Suprapubic skin (tissue), 4 donors: ENCODE measurements at regions not wholly inside any gene's neighbourhood (a gene's known extent, or its start where the extent isn't known, plus 50 kb on each side); places are given as distances from the start of the nearest gene placed in this dataset.

Source experiments
- DNase-seq, 2 donors: peaks; one replicate each; pipeline ENCODE4 v3.0.0-alpha.2; 2019; ENCODE audit warnings: low spot score in 2 of 2
- H3K27ac ChIP-seq: fragments of 200-600 bp; sonication (generic); one replicate; pipeline ENCODE4 v1.5.1; 2019
- H3K27me3 ChIP-seq: fragments of 200-600 bp; sonication (generic); one replicate; pipeline ENCODE4 v1.5.1; 2019
- H3K36me3 ChIP-seq: fragments of 200-600 bp; sonication (generic); one replicate; pipeline ENCODE4 v1.5.1; 2019
- H3K4me1 ChIP-seq: fragments of 200-600 bp; sonication (generic); one replicate; pipeline ENCODE4 v1.5.1; 2019
- H3K4me3 ChIP-seq: fragments of 200-600 bp; sonication (generic); one replicate; pipeline ENCODE4 v1.5.1; 2019; ENCODE audit warnings: mild to moderate bottlenecking
- H3K9me3 ChIP-seq: fragments of 200-600 bp; sonication (generic); one replicate; pipeline ENCODE4 v1.5.1; 2019
- CTCF ChIP-seq, 2 donors: fragments of 200-600 bp in 1 of 2; fragments of 450-650 bp in 1 of 2; sonication (generic) in 1 of 2; IDR thresholded peaks; one replicate each; pipeline ENCODE4 v1.5.1; 2016 to 2019; ENCODE audit warnings: antibody characterized with exemption in 2 of 2, mild to moderate bottlenecking in 1 of 2, moderate library complexity in 1 of 2
- EP300 ChIP-seq: sonication (generic); formaldehyde crosslinking; IDR thresholded peaks from one replicate; pipeline ENCODE4 v1.6.1; 2017; ENCODE audit warnings: antibody characterized with exemption
- POLR2A ChIP-seq, 2 donors: fragments of 450-650 bp; IDR thresholded peaks; one replicate each; pipeline ENCODE4 v1.6.1; 2017; ENCODE audit warnings: antibody characterized with exemption in 2 of 2, mild to moderate bottlenecking in 2 of 2, moderate library complexity in 2 of 2
- POLR2AphosphoS5 ChIP-seq, 3 donors: sonication (generic); formaldehyde crosslinking; IDR thresholded peaks; one replicate each; pipeline ENCODE4 v1.6.1; 2017; ENCODE audit warnings: antibody characterized with exemption in 3 of 3
- WGBS: methylation state at CpG from one replicate; pipeline ENCODE4 v1.1.5; 2018; 5-methylcytosine and 5-hydroxymethylcytosine counted together

- TF ChIP-seq EP300 = no peak
- no peak for TF ChIP-seq POLR2A (IDR thresholded peaks at IDR 0.05)
- no peak for TF ChIP-seq CTCF (IDR thresholded peaks at IDR 0.05)
- no peak for TF ChIP-seq POLR2AphosphoS5 (IDR thresholded peaks at IDR 0.05)
- H3K27ac ChIP-seq = no peak overlapping the region
- H3K4me3 ChIP-seq = no peak overlapping the region
- H3K36me3 ChIP-seq = no peaks in the 10 kb centered on the region
- no peaks in the 10 kb centered on the region for H3K4me1 ChIP-seq
- DNase-seq = no peak
- H3K27me3 ChIP-seq = no peaks in the 10 kb centered on the region
- H3K9me3 ChIP-seq = no peaks in the 10 kb centered on the region
Observed at GRCh38 chr4:129598582-129598981, 502.6 kb downstream of the C4orf33 start.

GRCh38 chr4:129600898-129601297 is 504.9 kb downstream of the C4orf33 start:
- Histone ChIP-seq H3K27me3 (no peaks in the 10 kb centered on the region), H3K4me3 (no peak overlapping the region), H3K27ac (no peak overlapping the region), H3K4me1 (no peaks in the 10 kb centered on the region), H3K36me3 (no peaks in the 10 kb centered on the region), H3K9me3 (no peaks in the 10 kb centered on the region)
- DNase-seq = no peak
- TF ChIP-seq POLR2AphosphoS5 (IDR thresholded peaks at IDR 0.05) (no peak), EP300 (no peak), CTCF (IDR thresholded peaks at IDR 0.05) (no peak), POLR2A (IDR thresholded peaks at IDR 0.05) (no peak)
- 83% methylated on average over 5 of the region's 5 CpGs for WGBS

GRCh38 chr4:129602447-129602846 is 506.5 kb downstream of the C4orf33 start:
- Histone ChIP-seq H3K27me3 (no peaks in the 10 kb centered on the region), H3K9me3 (no peaks in the 10 kb centered on the region), H3K27ac (no peak overlapping the region), H3K4me3 (no peak overlapping the region), H3K36me3 (no peaks in the 10 kb centered on the region), H3K4me1 (no peaks in the 10 kb centered on the region)
- WGBS = 100% methylated on average over 1 of the region's 1 CpG
- TF ChIP-seq POLR2AphosphoS5 (IDR thresholded peaks at IDR 0.05) (no peak), CTCF (IDR thresholded peaks at IDR 0.05) (no peak), POLR2A (IDR thresholded peaks at IDR 0.05) (no peak), EP300 (no peak)
- no peak for DNase-seq

GRCh38 chr4:129603241-129603931 is 507.4 kb downstream of the C4orf33 start:
- no peaks in the 10 kb centered on the region for H3K9me3 ChIP-seq
- no peaks in the 10 kb centered on the region for H3K36me3 ChIP-seq
- H3K27me3 ChIP-seq = no peaks in the 10 kb centered on the region
- WGBS = 72% methylated on average over 4 of the region's 4 CpGs
- TF ChIP-seq EP300 = no peak
- TF ChIP-seq POLR2A (IDR thresholded peaks at IDR 0.05) = no peak
- TF ChIP-seq CTCF (IDR thresholded peaks at IDR 0.05) = no peak
- TF ChIP-seq POLR2AphosphoS5 (IDR thresholded peaks at IDR 0.05) = no peak
- no peaks in the 10 kb centered on the region for H3K4me1 ChIP-seq
- DNase-seq = no peak
- no peak overlapping the region for H3K4me3 ChIP-seq
- no peak overlapping the region for H3K27ac ChIP-seq

GRCh38 chr4:129604632-129605255 is 508.8 kb downstream of the C4orf33 start:
- Histone ChIP-seq H3K4me3 (no peak overlapping the region), H3K36me3 (no peaks in the 10 kb centered on the region), H3K9me3 (no peaks in the 10 kb centered on the region), H3K27me3 (no peaks in the 10 kb centered on the region), H3K27ac (no peak overlapping the region), H3K4me1 (no peaks in the 10 kb centered on the region)
- 39% methylated on average over 1 of the region's 1 CpG for WGBS
- no peak for DNase-seq
- TF ChIP-seq CTCF (IDR thresholded peaks at IDR 0.05) (no peak), POLR2A (IDR thresholded peaks at IDR 0.05) (no peak), POLR2AphosphoS5 (IDR thresholded peaks at IDR 0.05) (no peak), EP300 (no peak)
